Superior temporal gyrus (tissue), 1 donor: ENCODE measurements at regions not wholly inside any gene's neighbourhood (a gene's known extent, or its start where the extent isn't known, plus 50 kb on each side); places are given as distances from the start of the nearest gene placed in this dataset.
"Not testable (repeated sequence)": the region's sequence is repeated elsewhere in the genome, so short reads cannot be mapped to it uniquely, and the experiment has no call there.

Experiments
- DNase-seq: peaks from one replicate; pipeline ENCODE4 v3.0.0-alpha.2; 2016; ENCODE audit errors: extremely low spot score

- no peak for DNase-seq
Observed at GRCh38 chr20:47441774-47442150, 59.9 kb upstream of the NCOA3 start.

DNA sequence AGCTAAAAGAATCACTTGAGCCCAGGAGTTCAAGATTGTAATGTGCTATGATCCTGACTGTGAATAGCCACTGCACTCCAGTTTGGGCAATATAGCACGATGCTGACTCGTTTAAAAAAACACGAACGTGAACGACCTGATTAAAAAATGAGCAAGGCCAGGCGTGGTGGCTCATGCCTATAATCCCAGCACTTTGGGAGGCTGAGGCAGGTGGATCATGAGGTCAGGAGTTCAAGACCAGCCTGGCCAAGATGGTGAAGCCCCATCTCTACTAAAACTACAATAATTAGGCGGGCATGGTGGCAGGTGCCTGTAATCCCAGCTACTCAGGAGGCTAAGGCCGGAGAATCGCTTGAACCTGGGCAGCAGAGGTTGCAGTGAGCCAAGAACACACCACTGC, 58.6 kb upstream of the NCOA3 start:
- not testable (repeated sequence) for DNase-seq

DNA sequence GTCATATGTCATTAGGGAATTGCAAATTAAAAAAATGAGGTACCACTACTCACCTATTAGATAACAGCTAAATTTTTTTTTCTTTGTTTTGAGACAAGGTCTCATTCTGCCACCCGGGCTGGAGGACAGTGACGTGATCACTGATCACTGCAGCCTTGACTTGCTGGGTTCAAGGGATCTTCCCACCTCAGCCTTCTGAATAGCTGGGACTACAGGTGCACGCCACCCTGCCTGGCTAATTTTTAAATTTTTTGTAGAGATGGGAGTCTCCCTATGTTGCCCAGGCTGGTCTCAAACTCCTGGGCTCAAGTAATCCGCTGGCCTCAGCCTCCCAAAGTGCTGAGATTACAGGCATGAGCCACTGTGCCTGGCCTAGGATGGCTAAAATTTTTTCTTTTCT, 57.1 kb upstream of the NCOA3 start:
- no peak for DNase-seq

- DNase-seq = no peak
Observed at GRCh38 chr20:47445291-47445690, 56.4 kb upstream of the NCOA3 start.

DNA sequence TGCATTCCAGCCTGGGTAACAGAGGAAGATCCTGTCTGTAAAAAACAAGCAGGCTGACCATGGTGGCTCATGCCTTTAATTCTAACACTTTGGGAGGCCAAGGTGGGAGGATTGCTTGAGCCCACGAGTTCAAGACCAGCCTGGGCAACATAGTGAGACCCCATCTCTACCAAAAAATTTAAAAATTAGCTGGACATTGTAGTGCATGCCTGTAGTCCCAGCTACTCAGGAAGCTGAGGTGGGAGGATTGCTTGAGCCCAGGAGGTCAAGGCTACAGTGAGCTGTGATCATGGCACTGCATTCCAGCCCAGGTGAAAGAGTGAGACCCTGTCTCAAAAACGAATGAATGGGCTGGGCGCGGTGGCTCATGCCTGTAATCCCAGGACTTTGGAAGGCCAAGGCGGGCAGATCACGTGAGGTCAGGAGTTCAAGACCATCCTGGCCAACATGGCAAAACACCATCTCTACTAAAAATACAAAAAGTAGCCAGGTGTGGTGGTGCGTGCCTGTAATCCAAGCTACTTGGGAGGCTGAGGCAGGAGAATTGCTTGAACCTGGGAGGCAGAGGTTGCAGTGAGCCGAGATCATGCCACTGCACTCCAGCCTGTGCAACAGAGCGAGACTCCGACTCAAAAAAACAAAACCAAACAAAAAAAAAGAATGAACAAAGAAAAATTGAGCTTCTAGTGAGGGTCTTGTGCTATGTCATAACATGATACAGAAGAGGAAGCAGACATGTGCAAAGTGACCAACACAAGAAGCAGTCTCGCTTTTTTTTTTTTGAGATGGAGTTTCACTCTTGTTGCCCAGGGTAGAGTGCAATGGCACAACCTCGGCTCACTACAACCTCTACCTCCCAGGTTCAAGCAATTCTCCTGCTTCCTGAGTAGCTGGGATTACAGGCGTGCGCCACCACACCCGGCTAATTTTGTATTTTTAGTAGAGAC, 54.1 kb upstream of the NCOA3 start:
- not testable (repeated sequence) for DNase-seq

- no peak for DNase-seq
Observed at GRCh38 chr20:47448429-47448828, 53.3 kb upstream of the NCOA3 start.

GRCh38 chr20:47451602-47451904, 50.1 kb upstream of the NCOA3 start:
- DNase-seq = no peak
